HG03159 (cell line): ENCODE measurements at regions not wholly inside any gene's neighbourhood (a gene's known extent, or its start where the extent isn't known, plus 50 kb on each side); places are given as distances from the start of the nearest gene placed in this dataset.

Source experiments
- ATAC-seq: cut with Tn5 transposase; IDR thresholded peaks from one replicate; pipeline ENCODE4 v1.9.1; 2021; ENCODE audit warnings: mild to moderate bottlenecking, moderate library complexity; ENCODE audit not compliant: unreplicated experiment

DNA sequence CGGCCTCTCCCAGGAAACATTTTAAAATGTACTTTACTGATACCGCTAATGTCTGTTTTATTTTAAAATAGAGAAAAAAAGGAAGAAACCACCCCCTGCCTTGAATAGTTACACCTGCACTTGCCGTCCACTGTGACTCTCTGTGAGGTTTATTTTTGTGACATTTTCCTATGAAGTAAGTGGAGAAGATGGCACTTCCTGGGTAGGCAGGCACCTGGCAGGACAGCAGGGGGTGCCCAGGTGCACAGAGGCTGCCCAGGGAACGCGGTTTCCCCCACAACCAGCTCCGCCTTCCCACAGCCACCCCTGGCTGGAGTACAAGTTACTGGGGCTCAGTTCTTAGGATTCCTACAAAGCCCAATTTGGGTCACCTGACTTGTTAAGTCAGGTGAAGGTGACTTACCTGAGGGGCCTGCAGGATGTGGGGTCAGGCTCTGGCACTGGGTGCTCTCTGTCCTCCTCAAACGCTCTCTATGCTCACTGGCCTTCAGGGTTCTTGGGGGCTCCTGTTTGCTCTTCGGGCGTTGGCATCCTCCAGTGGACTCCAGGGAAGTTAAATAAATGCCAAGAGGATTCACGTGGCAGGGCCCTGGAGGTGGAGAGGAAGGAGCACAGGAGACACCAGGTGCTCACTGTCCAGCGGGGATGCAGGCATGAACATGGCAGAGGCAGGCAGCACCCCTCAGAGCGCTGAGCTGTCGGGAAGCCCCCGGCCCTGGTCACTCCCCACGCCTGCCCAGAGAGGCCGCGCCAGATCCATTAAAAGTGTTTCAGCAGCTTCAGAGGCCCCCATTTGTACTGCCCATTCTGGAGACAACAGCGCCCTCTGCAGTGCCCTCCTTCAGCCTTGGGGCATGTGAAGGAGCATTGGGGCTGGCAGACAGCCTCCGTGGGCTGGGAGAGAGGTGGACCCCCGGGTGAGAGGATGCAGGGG lies 1021.2 kb downstream of the TBC1D22A start:
- no peak for ATAC-seq

GRCh38 chr22:47782328-47783075 lies 1020.1 kb downstream of the TBC1D22A start:
- ATAC-seq = no peak

DNA sequence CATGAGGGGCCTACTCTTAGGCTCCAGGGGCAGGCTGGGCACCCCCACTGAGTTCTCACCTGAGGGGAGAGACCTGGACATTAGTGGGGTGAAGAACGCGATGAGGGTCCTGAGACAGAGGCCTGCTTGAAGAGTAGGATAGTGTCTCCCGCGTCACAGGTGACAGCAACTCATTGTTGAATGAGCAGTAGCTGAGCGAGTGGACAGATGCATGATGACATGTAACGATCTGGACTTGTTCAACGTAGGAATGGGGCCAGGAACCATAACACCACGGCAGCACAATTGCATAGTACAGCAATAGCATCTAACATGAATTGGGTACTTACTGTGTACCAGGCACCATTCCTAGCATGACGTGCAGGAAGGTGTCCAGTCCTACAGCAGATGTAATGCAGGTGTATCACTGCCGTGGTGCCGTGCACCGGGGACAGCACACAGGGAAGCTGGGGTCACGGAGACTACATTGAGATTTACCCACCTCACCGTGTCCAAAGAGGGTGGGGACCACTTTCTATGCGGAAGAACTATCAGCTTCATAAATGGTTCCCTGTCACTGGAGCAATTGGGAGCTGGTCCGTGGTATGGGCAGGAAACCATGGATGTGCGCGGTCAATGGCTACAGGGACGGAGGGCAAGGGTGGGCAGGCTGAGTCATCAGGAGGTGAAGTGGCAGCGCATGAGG lies 1019.1 kb downstream of the TBC1D22A start:
- ATAC-seq = no peak

DNA sequence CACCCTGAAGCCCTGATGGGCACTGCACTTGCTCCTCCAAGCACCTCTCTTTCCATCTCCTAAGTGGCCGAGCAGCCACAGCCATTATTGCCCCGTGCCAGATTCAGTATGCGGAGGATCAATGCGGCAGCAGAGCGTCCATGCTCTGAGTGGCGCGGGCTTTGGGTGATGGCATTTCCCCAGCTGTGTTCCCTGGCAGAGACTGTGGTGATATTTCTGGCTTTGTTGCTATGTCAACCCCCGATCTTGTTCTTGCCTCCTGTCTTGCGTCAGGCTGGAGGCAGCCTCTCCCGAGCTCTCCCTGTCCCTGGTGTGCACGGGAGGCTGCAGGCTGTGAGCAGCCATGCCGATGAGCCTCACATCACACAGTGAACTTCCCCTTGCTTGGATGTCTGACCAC lies 1018.6 kb downstream of the TBC1D22A start:
- ATAC-seq = no peak

DNA sequence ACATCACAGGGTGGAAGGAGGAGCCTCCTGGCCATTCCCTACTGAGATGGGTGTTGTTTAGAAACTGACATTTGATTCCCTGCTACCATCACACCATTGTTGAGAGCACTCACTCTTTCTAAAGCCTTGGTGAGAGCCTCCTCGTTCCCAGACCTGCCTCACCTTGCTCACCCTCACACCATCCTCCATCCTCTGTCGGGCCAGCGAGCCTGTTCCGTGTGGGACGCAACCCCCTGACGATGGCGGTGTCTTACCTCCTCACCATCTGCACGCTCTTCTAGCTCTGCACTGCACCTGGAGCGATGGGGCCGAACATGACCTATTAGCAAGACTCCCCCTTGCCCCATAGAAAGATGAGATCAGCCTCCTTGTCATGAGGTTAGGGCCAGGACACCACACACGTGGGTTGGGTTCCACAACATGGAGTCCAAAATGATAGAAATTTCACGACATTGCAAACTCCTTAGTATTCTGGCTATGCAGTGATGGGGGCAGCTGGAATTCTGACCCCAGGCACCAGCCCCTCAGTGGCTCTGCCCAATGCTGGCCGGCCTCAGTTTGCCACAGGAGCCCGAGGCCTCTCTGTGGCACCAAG lies 1017.9 kb downstream of the TBC1D22A start:
- ATAC-seq = no peak

DNA sequence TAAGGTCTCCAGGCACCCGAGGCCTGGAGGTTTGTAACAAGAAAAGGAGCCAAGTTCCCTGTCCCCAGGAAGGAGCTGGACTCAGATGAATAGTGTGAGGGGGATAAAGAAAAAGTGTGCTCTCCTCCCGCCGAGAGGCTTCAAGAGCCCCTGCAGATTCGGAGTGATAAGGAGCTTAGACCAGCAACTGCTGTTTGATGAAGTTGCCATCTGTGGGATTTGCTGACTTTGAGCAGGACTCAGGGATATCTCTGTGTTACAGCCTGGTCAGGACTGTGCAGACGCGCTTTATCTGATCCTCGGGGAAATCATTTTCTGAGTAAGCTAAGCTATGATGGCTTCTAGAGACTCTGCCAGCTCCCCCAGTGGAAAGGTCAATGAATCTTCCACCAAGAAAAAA lies 1017.0 kb downstream of the TBC1D22A start:
- no peak for ATAC-seq

- no peak for ATAC-seq
Measured at GRCh38 chr22:47778160-47778658, 1015.8 kb downstream of the TBC1D22A start.

DNA sequence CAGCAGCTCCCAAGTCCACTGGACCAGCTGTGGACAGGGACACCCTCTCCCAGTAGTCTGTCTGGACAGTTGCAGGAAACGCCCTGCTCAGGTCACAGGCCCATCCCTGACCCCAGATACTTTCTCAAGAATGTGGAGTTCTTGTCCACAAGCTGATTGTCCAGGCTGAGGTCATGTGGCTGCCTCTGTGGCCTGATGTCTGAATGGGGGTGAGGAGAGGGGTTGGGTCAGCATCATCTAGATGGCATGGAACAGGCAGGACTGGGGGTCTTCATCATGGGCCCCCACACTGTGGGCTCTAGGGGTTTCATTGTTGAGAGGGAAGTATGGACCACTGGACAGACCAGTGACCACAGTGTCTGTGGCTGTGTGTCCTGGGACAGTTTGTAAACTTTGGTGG lies 1015.0 kb downstream of the TBC1D22A start:
- ATAC-seq = no peak

GRCh38 chr22:47776329-47776728 lies 1013.9 kb downstream of the TBC1D22A start:
- no peak for ATAC-seq

DNA sequence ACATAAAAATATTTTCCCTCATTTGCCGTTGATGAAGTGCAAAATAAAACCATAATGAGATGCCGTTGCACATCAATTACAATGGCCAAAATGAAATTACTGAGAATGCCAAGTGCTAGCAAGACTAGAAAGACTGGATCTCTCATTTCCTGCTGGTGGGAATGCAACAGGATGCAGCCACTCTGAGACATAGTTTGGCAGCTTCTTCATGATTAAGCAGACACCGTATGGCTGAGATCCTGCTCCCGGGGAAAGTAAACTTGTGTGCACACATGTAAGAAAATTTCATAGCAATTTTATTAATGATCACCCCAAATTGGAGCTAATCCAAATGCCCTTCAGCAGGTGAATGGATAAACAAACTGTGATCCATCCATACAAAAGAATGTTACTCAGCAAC lies 1013.2 kb downstream of the TBC1D22A start:
- no peak for ATAC-seq

- no peak for ATAC-seq
Measured at GRCh38 chr22:47775191-47775590, 1012.7 kb downstream of the TBC1D22A start.

DNA sequence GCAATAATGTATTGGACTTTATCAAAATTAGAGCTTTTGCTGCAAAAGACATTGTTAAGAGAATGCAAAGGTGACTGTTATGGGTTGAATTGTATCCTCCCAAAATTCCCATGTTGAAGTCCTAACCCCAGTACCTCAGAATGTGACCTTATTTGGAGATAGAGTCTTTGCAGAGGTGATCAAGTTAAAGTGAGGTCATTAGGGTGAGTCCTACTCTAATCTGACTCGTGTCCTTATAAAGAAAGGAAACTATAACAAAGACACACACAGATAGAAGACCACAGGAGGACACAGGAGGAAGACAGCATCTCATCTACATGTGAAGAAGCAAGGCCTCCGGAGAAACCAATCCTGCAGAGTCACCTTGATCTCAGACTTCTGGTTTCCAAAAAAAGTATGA lies 1011.2 kb downstream of the TBC1D22A start:
- no peak for ATAC-seq

GRCh38 chr22:47772864-47773263 lies 1010.4 kb downstream of the TBC1D22A start:
- no peak for ATAC-seq

DNA sequence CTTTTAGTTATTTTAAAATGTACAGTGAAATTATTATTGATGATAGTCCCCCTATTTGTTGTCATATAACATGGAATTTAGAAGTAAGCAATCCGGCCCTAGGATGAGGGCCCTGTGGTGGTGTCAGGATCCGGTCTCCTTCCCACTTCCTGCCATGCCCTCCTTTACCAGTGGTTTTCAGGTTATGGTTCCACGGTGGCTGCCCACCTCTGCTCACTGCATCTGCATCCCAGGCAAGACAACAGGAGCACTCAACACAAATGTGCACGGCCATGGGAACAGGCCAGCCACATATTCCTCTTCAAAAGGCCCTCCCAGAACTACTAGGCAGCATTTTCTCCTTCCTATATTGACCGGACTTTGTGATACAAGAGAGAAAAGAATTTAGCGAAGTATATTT lies 1007.2 kb downstream of the TBC1D22A start:
- no peak for ATAC-seq

DNA sequence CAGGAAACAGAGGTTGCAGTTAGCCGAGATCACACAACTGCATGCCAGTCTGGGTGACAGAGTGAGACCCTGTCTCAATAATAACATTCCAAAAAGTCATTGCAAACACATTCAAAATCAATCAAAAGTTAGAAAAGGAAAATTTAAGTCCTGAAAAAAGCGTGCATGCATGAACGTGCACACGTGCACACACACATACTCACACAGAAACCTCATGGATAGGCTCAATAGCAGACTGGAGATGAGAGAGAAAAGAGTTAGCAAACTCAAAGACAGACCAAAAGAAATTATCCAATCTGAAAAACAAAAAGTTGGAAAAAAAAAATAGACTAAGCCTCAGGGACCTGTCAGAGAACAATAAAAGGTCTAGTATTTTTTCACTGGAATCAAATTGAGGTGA lies 1005.6 kb downstream of the TBC1D22A start:
- ATAC-seq = no peak

GRCh38 chr22:47767403-47767802 lies 1005.0 kb downstream of the TBC1D22A start:
- ATAC-seq = no peak

GRCh38 chr22:47765757-47766156 lies 1003.3 kb downstream of the TBC1D22A start:
- ATAC-seq = no peak

GRCh38 chr22:47762141-47762540 lies 999.7 kb downstream of the TBC1D22A start:
- no peak for ATAC-seq

GRCh38 chr22:47759909-47760308 lies 997.5 kb downstream of the TBC1D22A start:
- ATAC-seq = no peak

DNA sequence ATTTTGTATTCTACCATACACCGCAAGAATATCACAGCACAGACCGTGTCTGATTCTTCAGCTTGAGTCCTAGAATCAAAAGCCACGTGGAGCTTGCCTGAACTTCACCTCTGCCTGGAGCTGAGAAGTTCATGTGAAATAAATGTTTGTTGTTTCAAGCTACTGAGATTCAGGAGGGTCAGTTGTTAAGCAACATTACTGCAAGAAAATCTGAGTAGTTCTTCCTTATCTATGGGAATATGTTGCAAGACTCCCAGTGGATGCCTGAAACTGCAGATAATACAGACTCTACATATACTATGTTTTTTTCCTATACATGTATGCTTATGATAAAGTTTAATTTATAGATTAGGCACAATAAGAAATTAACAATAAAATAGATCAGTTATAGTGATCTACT lies 995.3 kb downstream of the TBC1D22A start:
- no peak for ATAC-seq

- ATAC-seq = no peak
Measured at GRCh38 chr22:47750086-47750485, 987.6 kb downstream of the TBC1D22A start.
